ACHN (cell line): ENCODE measurements at regions not wholly inside any gene's neighbourhood (a gene's known extent, or its start where the extent isn't known, plus 50 kb on each side); places are given as distances from the start of the nearest gene placed in this dataset.
"Not testable (repeated sequence)": the region's sequence is repeated elsewhere in the genome, so short reads cannot be mapped to it uniquely, and the experiment has no call there.

Experiments
- DNase-seq: peaks from one replicate; pipeline ENCODE4 v3.0.0-alpha.2; 2015
- in situ Hi-C: cut with HindIII; loops from 2 replicates; pipeline ENCODE4 v1.10.0; 2017; ENCODE audit warnings: low sequenced_read_pairs, low pct_ligation_motif_present, low pct_unique_long_range_greater_than_20kb

- in situ Hi-C loops = no loop called here
- DNase-seq = no peak
Observed at GRCh38 chrX:23061116-23061515, 61.4 kb downstream of the DDX53 start.

DNA sequence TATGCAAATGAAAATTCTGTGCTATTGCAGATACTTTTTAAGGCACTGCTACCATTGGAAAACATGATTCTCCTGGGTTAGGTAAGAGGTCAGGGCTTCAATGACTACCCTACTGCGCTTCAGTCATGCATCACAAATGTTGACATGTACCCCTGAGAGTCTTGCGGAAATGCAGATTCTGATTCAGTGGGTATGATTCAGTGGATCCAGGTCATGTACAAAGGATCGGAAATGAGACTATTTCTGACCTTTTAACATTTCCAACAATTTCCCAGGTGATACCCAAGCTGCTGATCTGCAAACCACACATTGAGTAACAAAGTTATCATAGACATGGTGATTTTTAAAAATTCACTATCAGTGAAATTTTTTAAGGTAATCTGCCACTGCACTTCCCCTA is 62.6 kb downstream of the DDX53 start:
- no peak for DNase-seq
- in situ Hi-C loops = no loop called here

- in situ Hi-C loops = no loop called here
Observed at GRCh38 chrX:23066588-23067281, 67.0 kb downstream of the DDX53 start.

GRCh38 chrX:23075461-23075860 is 75.7 kb downstream of the DDX53 start:
- in situ Hi-C loops = not testable (repeated sequence)
- DNase-seq = peak; percentile 0

More at GRCh38 chrX:23066588-23067281, 67.0 kb downstream of the DDX53 start:
- no peak for DNase-seq

- no peak for DNase-seq
- in situ Hi-C loops = no loop called here
Observed at GRCh38 chrX:23079347-23079746, 79.6 kb downstream of the DDX53 start.

- in situ Hi-C loops = no loop called here
- no peak for DNase-seq
Observed at GRCh38 chrX:23100826-23101225, 101.1 kb downstream of the DDX53 start.

- in situ Hi-C loops = no loop called here
- no peak for DNase-seq
Observed at GRCh38 chrX:23103546-23103945, 103.8 kb downstream of the DDX53 start.

GRCh38 chrX:23114241-23114640 is 114.5 kb downstream of the DDX53 start:
- no peak for DNase-seq
- in situ Hi-C loops = no loop called here

- in situ Hi-C loops = no loop called here
- no peak for DNase-seq
Observed at GRCh38 chrX:23115651-23116050, 115.9 kb downstream of the DDX53 start.

DNA sequence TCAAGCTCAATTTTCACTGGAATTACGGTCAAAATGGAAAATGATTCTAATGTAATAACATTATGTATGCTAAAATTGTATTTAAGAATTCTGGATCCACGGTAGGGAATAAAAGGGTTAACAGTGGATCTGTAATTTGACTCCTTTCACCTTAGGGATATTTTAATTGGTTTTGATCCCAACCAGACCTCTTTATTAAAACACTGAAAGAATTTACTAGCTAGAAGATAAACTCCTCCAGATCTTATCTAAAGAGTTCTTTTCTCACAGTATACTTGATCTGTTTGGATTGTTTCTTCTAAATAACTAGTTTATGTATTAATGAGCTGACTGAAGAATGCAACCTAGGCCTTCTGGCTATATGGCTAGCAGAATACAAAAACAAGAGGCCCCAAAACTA is 118.4 kb downstream of the DDX53 start:
- DNase-seq = no peak
- in situ Hi-C loops = no loop called here

DNA sequence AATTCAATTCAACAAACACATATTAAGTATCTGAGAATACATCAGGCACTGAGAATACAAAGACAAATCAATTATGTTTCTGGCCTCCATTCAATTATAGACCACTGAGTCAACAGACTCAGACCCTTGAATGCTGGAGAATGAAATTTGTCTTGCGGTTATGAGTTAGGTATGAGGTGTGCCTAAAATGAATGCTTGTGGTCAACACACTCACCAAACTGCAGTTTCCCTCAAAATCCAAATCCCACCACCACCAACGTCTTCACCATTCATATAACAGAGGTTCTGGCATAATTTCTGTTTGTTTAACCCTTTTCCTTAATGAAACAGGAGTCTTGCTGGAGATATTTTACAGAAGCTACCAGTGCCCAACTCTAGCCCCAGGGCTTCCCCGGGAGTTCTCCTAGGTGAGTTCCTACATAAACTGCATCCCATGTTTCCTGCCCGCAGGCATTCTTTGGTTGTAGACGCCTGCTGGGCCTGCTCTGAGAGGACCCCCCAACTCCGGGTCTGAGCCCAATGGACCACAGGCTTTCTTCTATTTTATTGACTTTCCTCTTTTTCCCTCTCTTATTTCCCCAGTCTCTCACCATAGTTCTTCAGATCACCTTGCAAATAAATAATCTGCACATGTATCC is 119.2 kb downstream of the DDX53 start:
- in situ Hi-C loops = no loop called here
- no peak for DNase-seq

DNA sequence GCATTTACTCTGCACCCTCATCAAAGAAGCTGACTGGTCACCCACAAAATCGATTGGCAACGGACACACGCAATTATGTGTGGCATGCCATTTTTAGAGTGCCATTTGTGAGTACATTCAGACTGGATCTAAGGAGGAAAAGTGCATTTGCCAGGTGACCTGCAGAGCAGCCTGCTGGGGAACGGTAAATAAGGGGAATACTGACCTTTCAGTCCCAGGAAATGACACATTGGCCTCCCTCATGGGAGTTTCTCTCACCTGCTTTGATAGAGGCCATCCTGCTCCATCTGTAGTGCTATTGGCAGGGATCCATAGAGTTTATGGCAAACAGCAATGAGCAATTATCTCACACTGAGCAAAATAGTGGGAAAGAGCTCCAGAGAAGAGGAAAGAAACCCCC is 127.8 kb downstream of the DDX53 start:
- in situ Hi-C loops = no loop called here
- no peak for DNase-seq

DNA sequence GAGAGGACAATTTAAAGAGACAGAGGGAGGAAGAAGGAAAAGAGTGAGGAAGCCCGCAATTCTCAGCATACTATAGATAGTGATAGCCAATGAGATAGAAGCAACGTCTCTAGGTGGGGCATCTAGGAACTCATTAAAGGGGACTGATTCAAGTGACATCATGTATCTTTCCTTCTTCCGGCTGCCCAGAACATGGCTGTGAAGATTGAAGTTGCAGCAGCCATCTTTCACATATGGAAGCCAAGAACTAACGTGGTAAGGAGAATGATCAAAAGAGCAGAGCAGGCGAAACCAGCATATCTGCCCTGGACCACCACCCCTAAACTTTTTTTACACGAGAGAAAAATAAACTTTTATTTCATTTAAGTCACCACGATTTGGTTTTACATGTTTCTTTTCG is 133.8 kb downstream of the DDX53 start:
- DNase-seq = no peak
- in situ Hi-C loops = no loop called here

DNA sequence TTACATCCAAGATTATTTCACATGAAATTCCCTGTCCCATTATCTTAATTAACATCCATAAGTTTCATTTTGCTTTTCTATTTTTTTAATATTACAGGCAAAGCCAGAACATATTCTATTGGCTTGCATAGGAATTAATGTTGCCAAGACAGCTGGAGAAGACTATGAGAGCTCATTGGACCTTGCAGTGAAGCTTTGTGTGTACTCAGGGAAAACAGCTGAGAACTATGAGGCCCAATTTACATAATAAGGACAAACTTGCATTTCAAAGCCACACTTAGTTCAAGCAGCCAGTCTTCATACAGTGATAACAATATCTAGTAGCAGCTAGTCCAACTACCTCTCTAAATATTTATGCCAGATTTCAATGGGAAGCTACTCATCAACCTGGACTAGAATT is 134.4 kb downstream of the DDX53 start:
- in situ Hi-C loops = no loop called here
- no peak for DNase-seq

- in situ Hi-C loops = no loop called here
- no peak for DNase-seq
Observed at GRCh38 chrX:23136816-23137215, 137.1 kb downstream of the DDX53 start.

GRCh38 chrX:23168291-23168690 is 166.4 kb upstream of the PTCHD1 start:
- DNase-seq = no peak
- in situ Hi-C loops = no loop called here

DNA sequence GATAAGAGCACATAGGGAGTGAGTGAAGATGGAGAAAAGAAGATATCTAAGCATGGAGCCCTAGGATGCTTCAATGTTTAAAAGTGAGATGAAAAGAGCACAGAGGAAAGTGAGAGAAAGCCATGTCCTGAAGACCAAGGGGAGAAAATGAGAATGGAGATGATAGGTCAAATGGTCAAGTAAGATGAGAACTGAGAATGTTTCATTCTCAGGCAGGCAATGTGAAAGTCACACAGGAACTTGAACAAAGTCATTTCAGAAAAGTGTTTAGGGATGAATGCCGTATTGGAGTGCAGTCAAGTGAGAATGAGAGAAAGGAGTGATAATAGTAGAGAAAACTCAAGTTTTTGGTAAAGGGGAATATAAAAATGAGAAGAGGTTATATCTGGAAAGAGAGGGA is 148.7 kb upstream of the PTCHD1 start:
- in situ Hi-C loops = no loop called here
- DNase-seq = no peak

- in situ Hi-C loops = no loop called here
Observed at GRCh38 chrX:23187819-23188218, 146.8 kb upstream of the PTCHD1 start.

DNA sequence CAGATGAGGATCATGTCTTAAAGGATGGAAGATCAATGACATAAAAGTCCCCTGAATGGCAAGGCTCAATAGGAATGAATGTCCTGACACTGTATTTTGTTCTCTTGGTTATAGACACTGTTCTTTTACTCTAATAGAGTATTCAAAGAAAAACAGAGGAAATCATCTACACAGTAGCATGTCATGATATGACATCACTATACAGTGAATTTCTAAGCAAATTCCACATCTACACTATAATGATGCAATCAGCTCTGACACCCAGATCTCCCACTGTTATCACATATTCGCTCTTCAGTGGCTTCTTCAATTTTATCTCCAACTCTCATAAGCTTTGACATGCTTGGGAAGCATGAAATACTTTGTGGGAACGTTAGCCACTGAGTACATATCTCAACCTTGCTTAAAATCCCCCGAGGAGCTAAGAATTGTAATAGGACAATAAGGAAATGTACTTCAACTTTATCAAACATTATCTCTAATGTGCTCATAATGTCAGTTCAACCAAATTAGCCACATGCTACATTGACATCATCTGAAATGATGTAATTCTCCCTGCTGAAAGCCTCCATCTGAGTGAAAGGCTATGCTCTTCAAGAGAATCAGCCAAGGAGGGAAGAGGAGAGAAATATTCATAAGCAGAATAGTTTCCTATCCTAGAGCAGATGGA is 139.6 kb upstream of the PTCHD1 start:
- DNase-seq = no peak
- in situ Hi-C loops = no loop called here

More at GRCh38 chrX:23187819-23188218, 146.8 kb upstream of the PTCHD1 start:
- DNase-seq = no peak

DNA sequence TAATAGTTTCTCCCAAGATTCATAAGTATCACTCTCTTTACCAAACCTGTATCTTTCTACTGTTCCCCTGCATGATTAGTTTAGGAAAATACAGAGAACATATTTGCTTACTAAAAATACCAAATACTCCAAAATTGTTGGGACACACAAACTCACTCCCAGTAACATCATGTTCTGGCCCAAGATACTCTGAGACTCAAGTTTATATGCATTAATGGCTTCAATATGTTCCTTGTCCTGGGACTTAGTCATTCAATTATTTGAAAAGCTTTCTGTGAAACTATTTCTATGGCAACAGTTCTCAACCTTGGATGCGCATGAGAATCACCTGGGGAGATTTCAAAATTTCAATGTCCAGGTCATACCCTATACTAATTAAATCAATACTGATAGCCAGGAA is 138.9 kb upstream of the PTCHD1 start:
- in situ Hi-C loops = no loop called here
- DNase-seq = no peak
